GM23338 (cell line): ENCODE measurements at regions not wholly inside any gene's neighbourhood (a gene's known extent, or its start where the extent isn't known, plus 50 kb on each side); places are given as distances from the start of the nearest gene placed in this dataset.

Source experiments
- ATAC-seq: fragments of 200-7000 bp; cut with Tn5 transposase; 3 replicates; pipeline ENCODE4 v1.9.1; 2020
- DNase-seq: peaks from one replicate; pipeline ENCODE4 v3.0.0-alpha.2; 2015; ENCODE audit warnings: low spot score
- H2AFZ ChIP-seq: fragments of 200-600 bp; sonication (generic); 2 replicates; pipeline ENCODE4 v1.8.0; 2016; ENCODE audit warnings: antibody characterized with exemption, mild to moderate bottlenecking, moderate library complexity
- H3F3A ChIP-seq: fragments of 200-600 bp; sonication (generic); replicated peaks from 2 replicates; pipeline ENCODE4 v1.8.0; 2017; ENCODE audit warnings: antibody characterized with exemption, mixed run types, low read depth
- H3K27ac ChIP-seq: fragments of 200-600 bp; sonication (generic); 2 replicates; pipeline ENCODE4 v1.6.1; 2016; ENCODE audit warnings: low read depth
- H3K27me3 ChIP-seq: fragments of 200-600 bp; sonication (generic); 2 replicates; pipeline ENCODE4 v1.8.0; 2016; ENCODE audit warnings: mild to moderate bottlenecking, mixed run types, moderate library complexity; ENCODE audit not compliant: insufficient read depth
- H3K36me3 ChIP-seq: fragments of 200-600 bp; sonication (generic); 2 replicates; pipeline ENCODE4 v1.8.0; 2016; ENCODE audit warnings: mild to moderate bottlenecking; ENCODE audit not compliant: insufficient read depth
- H3K4me1 ChIP-seq: fragments of 200-600 bp; sonication (generic); 2 replicates; pipeline ENCODE4 v1.8.0; 2016; ENCODE audit warnings: mild to moderate bottlenecking, moderate library complexity; ENCODE audit not compliant: insufficient read depth
- H3K4me2 ChIP-seq: fragments of 200-600 bp; sonication (generic); 2 replicates; pipeline ENCODE4 v1.7.1; 2017; ENCODE audit warnings: mixed run types
- H3K4me3 ChIP-seq: fragments of 200-600 bp; sonication (generic); 2 replicates; pipeline ENCODE4 v1.6.1; 2016; ENCODE audit warnings: mixed run types
- H3K79me2 ChIP-seq: fragments of 200-600 bp; sonication (generic); replicated peaks from 2 replicates; pipeline ENCODE4 v1.8.0; 2017; ENCODE audit warnings: mild to moderate bottlenecking; ENCODE audit not compliant: insufficient read depth
- H3K9me2 ChIP-seq: fragments of 200-600 bp; sonication (generic); 2 replicates; pipeline ENCODE4 v1.8.0; 2017; ENCODE audit not compliant: insufficient read depth
- H4K20me1 ChIP-seq: fragments of 200-600 bp; sonication (generic); replicated peaks from 2 replicates; pipeline ENCODE4 v1.8.0; 2017; ENCODE audit warnings: mild to moderate bottlenecking; ENCODE audit not compliant: insufficient read depth
- H3K27ac Mint-ChIP-seq: 2 replicates; pipeline ENCODE4 v1.8.0; 2020; ENCODE audit warnings: inconsistent platforms, mild to moderate bottlenecking, moderate library complexity, mixed read lengths
- H3K27me3 Mint-ChIP-seq: 3 replicates; pipeline ENCODE4 v1.8.0; 2022; ENCODE audit warnings: low read depth, mild to moderate bottlenecking, moderate library complexity, mixed read lengths, inconsistent platforms; ENCODE audit not compliant: insufficient read depth, poor library complexity
- H3K36me3 Mint-ChIP-seq: 3 replicates; pipeline ENCODE4 v1.8.0; 2021; ENCODE audit warnings: low read depth, mild to moderate bottlenecking, inconsistent platforms, moderate library complexity, mixed read lengths
- H3K4me1 Mint-ChIP-seq: 3 replicates; pipeline ENCODE4 v1.8.0; 2020; ENCODE audit warnings: mild to moderate bottlenecking, inconsistent platforms, mixed read lengths
- H3K4me3 Mint-ChIP-seq: 3 replicates; pipeline ENCODE4 v1.8.0; 2021; ENCODE audit warnings: moderate library complexity, mild to moderate bottlenecking, inconsistent platforms, mixed read lengths
- H3K9me3 Mint-ChIP-seq: 3 replicates; pipeline ENCODE4 v1.8.0; 2020; ENCODE audit warnings: moderate library complexity, mild to moderate bottlenecking, inconsistent platforms, mixed read lengths
- CREB1 ChIP-seq: fragments of 250-450 bp; sonication (Bioruptor Pico); IDR thresholded peaks from 2 replicates; pipeline ENCODE4 v1.5.0; 2020; ENCODE audit warnings: low read depth, mild to moderate bottlenecking, moderate library complexity
- CTCF ChIP-seq, 2 experiments: fragments of 200-600 bp in 1 of 2; sonication (generic) in 1 of 2; conservative IDR thresholded peaks; 2 replicates each; pipeline versions ENCODE4 v1.5.1 to v1.6.1; 2016 to 2017; ENCODE audit warnings: antibody characterized with exemption in 2 of 2, low read depth in 2 of 2, mild to moderate bottlenecking in 2 of 2, moderate library complexity in 1 of 2
- EZH2 ChIP-seq: fragments of 200-600 bp; sonication (generic); IDR thresholded peaks from one replicate; pipeline ENCODE4 v1.8.0; 2017; ENCODE audit warnings: antibody characterized with exemption, mild to moderate bottlenecking, low read depth; ENCODE audit not compliant: unreplicated experiment
- EZH2phosphoT487 ChIP-seq: fragments of 200-600 bp; sonication (generic); IDR thresholded peaks from one replicate; pipeline ENCODE4 v1.8.1; 2018; ENCODE audit warnings: antibody characterized with exemption; ENCODE audit not compliant: unreplicated experiment
- JUNB ChIP-seq: IDR thresholded peaks from one replicate; pipeline ENCODE4 v1.6.1; 2016; ENCODE audit warnings: antibody characterized with exemption; ENCODE audit not compliant: unreplicated experiment
- NANOG ChIP-seq: IDR thresholded peaks from 2 replicates; pipeline ENCODE4 v1.6.1; 2016; ENCODE audit warnings: antibody characterized with exemption, borderline replicate concordance
- POLR2AphosphoS5 ChIP-seq: IDR thresholded peaks from 2 replicates; pipeline ENCODE4 v1.6.1; 2016; ENCODE audit warnings: antibody characterized with exemption, low read depth
- REST ChIP-seq: IDR thresholded peaks from one replicate; pipeline ENCODE4 v1.6.1; 2018; ENCODE audit warnings: antibody characterized with exemption; ENCODE audit not compliant: unreplicated experiment
- STAT1 ChIP-seq: IDR thresholded peaks from one replicate; pipeline ENCODE4 v1.6.1; 2016; ENCODE audit warnings: antibody characterized with exemption; ENCODE audit not compliant: unreplicated experiment
- ZNF114 ChIP-seq: fragments of 250-450 bp; sonication (Bioruptor Pico); IDR thresholded peaks from 2 replicates; pipeline ENCODE4 v1.5.0; 2020; ENCODE audit warnings: mild to moderate bottlenecking, moderate library complexity
- ZNF331 ChIP-seq: fragments of 250-450 bp; sonication (Bioruptor Pico); IDR thresholded peaks from 2 replicates; pipeline ENCODE4 v1.5.0; 2020; ENCODE audit warnings: low read depth, mild to moderate bottlenecking, moderate library complexity
- TF ChIP-seq, protein P1 (sequence below): IDR thresholded peaks from 2 replicates; pipeline ENCODE4 v1.6.1; 2016; ENCODE audit warnings: antibody characterized with exemption
- TF ChIP-seq, protein P2 (sequence below): fragments of 250-450 bp; sonication (Bioruptor Pico); IDR thresholded peaks from 2 replicates; pipeline ENCODE4 v1.5.0; 2020; ENCODE audit warnings: mild to moderate bottlenecking, moderate library complexity

DNA sequence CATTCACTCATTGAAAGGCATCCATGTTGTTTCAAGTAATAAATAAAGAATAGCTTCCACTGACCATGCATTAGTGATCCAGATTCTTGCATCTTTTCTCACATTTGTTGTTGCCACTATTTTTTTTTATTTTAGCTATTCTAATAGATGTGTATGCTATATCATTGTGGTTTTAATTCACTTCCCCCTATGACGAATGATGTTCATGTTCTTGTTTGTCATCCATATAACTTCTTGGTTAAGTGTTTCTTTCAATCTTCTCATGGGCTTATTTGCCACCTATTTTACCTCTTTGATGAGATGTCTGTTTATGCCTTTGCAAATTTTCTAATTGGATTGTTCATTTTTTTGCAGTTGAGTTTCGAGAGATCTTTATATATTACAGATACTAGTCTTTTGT lies 681.2 kb downstream of the HDGFL1 start:
- H3K4me1 Mint-ChIP-seq: no peaks in the 10 kb centered on the region
- peaks cover 13% of the 10 kb centered on the region for H3K9me3 Mint-ChIP-seq

More for the DNA sequence above, 681.2 kb downstream of the HDGFL1 start:
- H3K27ac Mint-ChIP-seq: no peak overlapping the region
- no peaks in the 10 kb centered on the region; the same call in 1 of the 2 replicates for H3K9me2 ChIP-seq
- H3K27ac ChIP-seq: no peak overlapping the region
- peaks cover 4% of the 10 kb centered on the region; the same call in 1 of the 3 replicates for H3K36me3 Mint-ChIP-seq
- no peak overlapping the region for H3K4me3 ChIP-seq
- H3K4me2 ChIP-seq: no peak overlapping the region
- H3K79me2 ChIP-seq: no peaks in the 10 kb centered on the region
- H3F3A ChIP-seq: no peaks in the 10 kb centered on the region
- H3K4me3 Mint-ChIP-seq: no peak overlapping the region
- H3K27me3 ChIP-seq: no peaks in the 10 kb centered on the region
- no peaks in the 10 kb centered on the region for H3K27me3 Mint-ChIP-seq
- H4K20me1 ChIP-seq: no peaks in the 10 kb centered on the region
- no peaks in the 10 kb centered on the region for H3K36me3 ChIP-seq
- no peak for ATAC-seq
- no peak overlapping the region for H2AFZ ChIP-seq
- DNase-seq: no peak
- H3K4me1 ChIP-seq: no peaks in the 10 kb centered on the region
- TF ChIP-seq POLR2AphosphoS5: no peak
- TF ChIP-seq JUNB: no peak
- TF ChIP-seq REST: no peak
- no peak for TF ChIP-seq EZH2
- no peak for TF ChIP-seq STAT1
- TF ChIP-seq ZNF331 (CRISPR knock-in tag): no peak
- TF ChIP-seq NANOG: no peak
- no peak for TF ChIP-seq ZNF114 (CRISPR knock-in tag)
- TF ChIP-seq, protein P1, sequence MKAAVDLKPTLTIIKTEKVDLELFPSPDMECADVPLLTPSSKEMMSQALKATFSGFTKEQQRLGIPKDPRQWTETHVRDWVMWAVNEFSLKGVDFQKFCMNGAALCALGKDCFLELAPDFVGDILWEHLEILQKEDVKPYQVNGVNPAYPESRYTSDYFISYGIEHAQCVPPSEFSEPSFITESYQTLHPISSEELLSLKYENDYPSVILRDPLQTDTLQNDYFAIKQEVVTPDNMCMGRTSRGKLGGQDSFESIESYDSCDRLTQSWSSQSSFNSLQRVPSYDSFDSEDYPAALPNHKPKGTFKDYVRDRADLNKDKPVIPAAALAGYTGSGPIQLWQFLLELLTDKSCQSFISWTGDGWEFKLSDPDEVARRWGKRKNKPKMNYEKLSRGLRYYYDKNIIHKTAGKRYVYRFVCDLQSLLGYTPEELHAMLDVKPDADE: no peak
- TF ChIP-seq CREB1: no peak
- TF ChIP-seq EZH2phosphoT487: no peak
- TF ChIP-seq, protein P2, sequence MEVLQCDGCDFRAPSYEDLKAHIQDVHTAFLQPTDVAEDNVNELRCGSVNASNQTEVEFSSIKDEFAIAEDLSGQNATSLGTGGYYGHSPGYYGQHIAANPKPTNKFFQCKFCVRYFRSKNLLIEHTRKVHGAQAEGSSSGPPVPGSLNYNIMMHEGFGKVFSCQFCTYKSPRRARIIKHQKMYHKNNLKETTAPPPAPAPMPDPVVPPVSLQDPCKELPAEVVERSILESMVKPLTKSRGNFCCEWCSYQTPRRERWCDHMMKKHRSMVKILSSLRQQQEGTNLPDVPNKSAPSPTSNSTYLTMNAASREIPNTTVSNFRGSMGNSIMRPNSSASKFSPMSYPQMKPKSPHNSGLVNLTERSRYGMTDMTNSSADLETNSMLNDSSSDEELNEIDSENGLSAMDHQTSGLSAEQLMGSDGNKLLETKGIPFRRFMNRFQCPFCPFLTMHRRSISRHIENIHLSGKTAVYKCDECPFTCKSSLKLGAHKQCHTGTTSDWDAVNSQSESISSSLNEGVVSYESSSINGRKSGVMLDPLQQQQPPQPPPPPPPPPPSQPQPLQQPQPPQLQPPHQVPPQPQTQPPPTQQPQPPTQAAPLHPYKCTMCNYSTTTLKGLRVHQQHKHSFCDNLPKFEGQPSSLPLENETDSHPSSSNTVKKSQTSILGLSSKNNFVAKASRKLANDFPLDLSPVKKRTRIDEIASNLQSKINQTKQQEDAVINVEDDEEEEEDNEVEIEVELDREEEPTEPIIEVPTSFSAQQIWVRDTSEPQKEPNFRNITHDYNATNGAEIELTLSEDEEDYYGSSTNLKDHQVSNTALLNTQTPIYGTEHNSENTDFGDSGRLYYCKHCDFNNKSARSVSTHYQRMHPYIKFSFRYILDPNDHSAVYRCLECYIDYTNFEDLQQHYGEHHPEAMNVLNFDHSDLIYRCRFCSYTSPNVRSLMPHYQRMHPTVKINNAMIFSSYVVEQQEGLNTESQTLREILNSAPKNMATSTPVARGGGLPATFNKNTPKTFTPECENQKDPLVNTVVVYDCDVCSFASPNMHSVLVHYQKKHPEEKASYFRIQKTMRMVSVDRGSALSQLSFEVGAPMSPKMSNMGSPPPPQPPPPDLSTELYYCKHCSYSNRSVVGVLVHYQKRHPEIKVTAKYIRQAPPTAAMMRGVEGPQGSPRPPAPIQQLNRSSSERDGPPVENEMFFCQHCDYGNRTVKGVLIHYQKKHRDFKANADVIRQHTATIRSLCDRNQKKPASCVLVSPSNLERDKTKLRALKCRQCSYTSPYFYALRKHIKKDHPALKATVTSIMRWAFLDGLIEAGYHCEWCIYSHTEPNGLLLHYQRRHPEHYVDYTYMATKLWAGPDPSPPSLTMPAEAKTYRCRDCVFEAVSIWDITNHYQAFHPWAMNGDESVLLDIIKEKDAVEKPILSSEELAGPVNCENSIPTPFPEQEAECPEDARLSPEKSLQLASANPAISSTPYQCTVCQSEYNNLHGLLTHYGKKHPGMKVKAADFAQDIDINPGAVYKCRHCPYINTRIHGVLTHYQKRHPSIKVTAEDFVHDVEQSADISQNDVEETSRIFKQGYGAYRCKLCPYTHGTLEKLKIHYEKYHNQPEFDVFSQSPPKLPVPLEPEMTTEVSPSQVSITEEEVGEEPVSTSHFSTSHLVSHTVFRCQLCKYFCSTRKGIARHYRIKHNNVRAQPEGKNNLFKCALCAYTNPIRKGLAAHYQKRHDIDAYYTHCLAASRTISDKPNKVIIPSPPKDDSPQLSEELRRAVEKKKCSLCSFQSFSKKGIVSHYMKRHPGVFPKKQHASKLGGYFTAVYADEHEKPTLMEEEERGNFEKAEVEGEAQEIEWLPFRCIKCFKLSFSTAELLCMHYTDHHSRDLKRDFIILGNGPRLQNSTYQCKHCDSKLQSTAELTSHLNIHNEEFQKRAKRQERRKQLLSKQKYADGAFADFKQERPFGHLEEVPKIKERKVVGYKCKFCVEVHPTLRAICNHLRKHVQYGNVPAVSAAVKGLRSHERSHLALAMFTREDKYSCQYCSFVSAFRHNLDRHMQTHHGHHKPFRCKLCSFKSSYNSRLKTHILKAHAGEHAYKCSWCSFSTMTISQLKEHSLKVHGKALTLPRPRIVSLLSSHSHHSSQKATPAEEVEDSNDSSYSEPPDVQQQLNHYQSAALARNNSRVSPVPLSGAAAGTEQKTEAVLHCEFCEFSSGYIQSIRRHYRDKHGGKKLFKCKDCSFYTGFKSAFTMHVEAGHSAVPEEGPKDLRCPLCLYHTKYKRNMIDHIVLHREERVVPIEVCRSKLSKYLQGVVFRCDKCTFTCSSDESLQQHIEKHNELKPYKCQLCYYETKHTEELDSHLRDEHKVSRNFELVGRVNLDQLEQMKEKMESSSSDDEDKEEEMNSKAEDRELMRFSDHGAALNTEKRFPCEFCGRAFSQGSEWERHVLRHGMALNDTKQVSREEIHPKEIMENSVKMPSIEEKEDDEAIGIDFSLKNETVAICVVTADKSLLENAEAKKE (CRISPR knock-in tag): no peak
- TF ChIP-seq CTCF (conservative IDR thresholded peaks at IDR 0.05; ENCODE audit: low read depth in 2 of 2): no peak
